HG02870 (cell line): ENCODE measurements at regions not wholly inside any gene's neighbourhood (a gene's known extent, or its start where the extent isn't known, plus 50 kb on each side); places are given as distances from the start of the nearest gene placed in this dataset.
"Not testable (repeated sequence)": the region's sequence is repeated elsewhere in the genome, so short reads cannot be mapped to it uniquely, and the experiment has no call there.

Experiments used
- ATAC-seq: cut with Tn5 transposase; IDR thresholded peaks from one replicate; pipeline ENCODE4 v1.9.1; 2021; ENCODE audit warnings: mild to moderate bottlenecking, moderate library complexity; ENCODE audit not compliant: unreplicated experiment

GRCh38 chr21:35394634-35395369 is 345.7 kb upstream of the RUNX1 start:
- ATAC-seq = no peak

- ATAC-seq = no peak
These were observed 344.9 kb upstream of the RUNX1 start for GRCh38 chr21:35394049-35394448.

- ATAC-seq = no peak
These were observed 341.1 kb upstream of the RUNX1 start for GRCh38 chr21:35390013-35390776.

GRCh38 chr21:35386491-35387079 is 337.5 kb upstream of the RUNX1 start:
- no peak for ATAC-seq

GRCh38 chr21:35384375-35384774 is 335.3 kb upstream of the RUNX1 start:
- ATAC-seq = no peak

- ATAC-seq = no peak
These were observed 333.6 kb upstream of the RUNX1 start for GRCh38 chr21:35382696-35383095.

GRCh38 chr21:35381743-35382310 is 332.7 kb upstream of the RUNX1 start:
- no peak for ATAC-seq

- ATAC-seq = not testable (repeated sequence)
These were observed 331.2 kb upstream of the RUNX1 start for GRCh38 chr21:35380304-35380703.

GRCh38 chr21:35378881-35379280 is 329.8 kb upstream of the RUNX1 start:
- ATAC-seq = no peak

GRCh38 chr21:35377505-35378090 is 328.5 kb upstream of the RUNX1 start:
- no peak for ATAC-seq

GRCh38 chr21:35376406-35377135 is 327.5 kb upstream of the RUNX1 start:
- no peak for ATAC-seq

GRCh38 chr21:35375115-35375514 is 326.0 kb upstream of the RUNX1 start:
- ATAC-seq = no peak

GRCh38 chr21:35373998-35374397 is 324.9 kb upstream of the RUNX1 start:
- ATAC-seq = no peak

GRCh38 chr21:35372201-35372600 is 323.1 kb upstream of the RUNX1 start:
- no peak for ATAC-seq

- no peak for ATAC-seq
These were observed 321.6 kb upstream of the RUNX1 start for GRCh38 chr21:35370671-35371070.

GRCh38 chr21:35370071-35370470 is 321.0 kb upstream of the RUNX1 start:
- ATAC-seq = no peak

GRCh38 chr21:35368326-35368725 is 319.2 kb upstream of the RUNX1 start:
- ATAC-seq = no peak

- ATAC-seq = no peak
These were observed 318.5 kb upstream of the RUNX1 start for GRCh38 chr21:35367553-35367952.

- ATAC-seq = no peak
These were observed 317.4 kb upstream of the RUNX1 start for GRCh38 chr21:35366394-35367080.

- ATAC-seq = no peak
These were observed 314.4 kb upstream of the RUNX1 start for GRCh38 chr21:35363458-35363857.
